H9 (cell line): ENCODE measurements at regions not wholly inside any gene's neighbourhood (a gene's known extent, or its start where the extent isn't known, plus 50 kb on each side); places are given as distances from the start of the nearest gene placed in this dataset.

Experiments
- DNase-seq: peaks from one replicate; pipeline ENCODE4 v3.0.0-alpha.2; 2017
- H2AFZ ChIP-seq: one replicate; pipeline ENCODE4 v1.6.1; 2013; ENCODE audit warnings: mild to moderate bottlenecking, low read length, control low read depth, moderate library complexity
- H2AK5ac ChIP-seq: 2 replicates; pipeline ENCODE4 v1.6.1; 2013; ENCODE audit warnings: low read length, control low read depth, mixed read lengths; ENCODE audit not compliant: insufficient read length
- H2BK120ac ChIP-seq: one replicate; pipeline ENCODE4 v1.6.1; 2013; ENCODE audit warnings: low read depth, mild to moderate bottlenecking, low read length, control low read depth, inconsistent platforms; ENCODE audit not compliant: poor library complexity, severe bottlenecking
- H2BK12ac ChIP-seq: 2 replicates; pipeline ENCODE4 v1.6.1; 2013; ENCODE audit warnings: low read length, control low read depth, mixed read lengths, low read depth; ENCODE audit not compliant: insufficient read length
- H2BK15ac ChIP-seq: 2 replicates; pipeline ENCODE4 v1.6.1; 2013; ENCODE audit warnings: low read depth, low read length, control low read depth
- H2BK20ac ChIP-seq: one replicate; pipeline ENCODE4 v1.6.1; 2013; ENCODE audit warnings: low read depth, mild to moderate bottlenecking, low read length, control low read depth, inconsistent platforms; ENCODE audit not compliant: poor library complexity, severe bottlenecking
- H2BK5ac ChIP-seq: 2 replicates; pipeline ENCODE4 v1.6.1; 2013; ENCODE audit warnings: low read length, control low read depth, mixed read lengths; ENCODE audit not compliant: insufficient read length
- H3K14ac ChIP-seq: 2 replicates; pipeline ENCODE4 v1.6.1; 2013; ENCODE audit warnings: low read length, control low read depth; ENCODE audit not compliant: insufficient read depth
- H3K18ac ChIP-seq: 2 replicates; pipeline ENCODE4 v1.6.1; 2013; ENCODE audit warnings: low read depth, mild to moderate bottlenecking, mixed read lengths, low read length, control low read depth; ENCODE audit not compliant: insufficient read length
- H3K23ac ChIP-seq: 2 replicates; pipeline ENCODE4 v1.6.1; 2013; ENCODE audit warnings: low read length, control low read depth, mixed read lengths, low read depth; ENCODE audit not compliant: insufficient read length
- H3K23me2 ChIP-seq: 2 replicates; pipeline ENCODE4 v1.6.1; 2013; ENCODE audit warnings: low read depth, mild to moderate bottlenecking, mixed read lengths, low read length, control low read depth; ENCODE audit not compliant: insufficient read length, poor library complexity, severe bottlenecking
- H3K27ac ChIP-seq: 2 replicates; pipeline ENCODE4 v1.5.1; 2013; ENCODE audit warnings: low read length, control low read depth, mixed read lengths, low read depth; ENCODE audit not compliant: insufficient read length
- H3K27me3 ChIP-seq: 2 replicates; pipeline ENCODE4 v1.6.1; 2013; ENCODE audit warnings: low read length, control low read depth, inconsistent platforms; ENCODE audit not compliant: insufficient read depth
- H3K4ac ChIP-seq: 2 replicates; pipeline ENCODE4 v1.6.1; 2013; ENCODE audit warnings: low read depth, mild to moderate bottlenecking, control low read depth, inconsistent platforms, low read length, moderate library complexity
- H3K4me1 ChIP-seq: 2 replicates; pipeline ENCODE4 v1.6.1; 2013; ENCODE audit warnings: low read length, control low read depth, inconsistent platforms; ENCODE audit not compliant: insufficient read depth
- H3K4me2 ChIP-seq: 2 replicates; pipeline ENCODE4 v1.6.1; 2013; ENCODE audit warnings: low read length, control low read depth, mixed read lengths; ENCODE audit not compliant: insufficient read length, insufficient read depth
- H3K56ac ChIP-seq: 2 replicates; pipeline ENCODE4 v1.6.1; 2013; ENCODE audit warnings: low read depth, mild to moderate bottlenecking, mixed read lengths, low read length, control low read depth; ENCODE audit not compliant: insufficient read length
- H3K79me1 ChIP-seq: 2 replicates; pipeline ENCODE4 v1.6.1; 2013; ENCODE audit warnings: low read depth, mild to moderate bottlenecking, moderate library complexity, low read length, control low read depth, inconsistent platforms; ENCODE audit not compliant: insufficient read depth, poor library complexity, severe bottlenecking
- H3K79me2 ChIP-seq: 2 replicates; pipeline ENCODE4 v1.6.1; 2013; ENCODE audit warnings: low read length, control low read depth, inconsistent platforms; ENCODE audit not compliant: insufficient read depth
- H3K9ac ChIP-seq: 2 replicates; pipeline ENCODE4 v1.6.1; 2013; ENCODE audit warnings: low read length, control low read depth, mixed read lengths; ENCODE audit not compliant: insufficient read length; ENCODE audit errors: extremely low read depth
- H3K9me3 ChIP-seq: one replicate; pipeline ENCODE4 v1.6.1; 2013; ENCODE audit warnings: low read depth, low read length, inconsistent platforms; ENCODE audit not compliant: control insufficient read depth
- H3T11ph ChIP-seq: one replicate; pipeline ENCODE4 v1.6.1; 2013; ENCODE audit warnings: mild to moderate bottlenecking, low read length, control low read depth, inconsistent platforms
- H4K20me1 ChIP-seq: one replicate; pipeline ENCODE4 v1.6.1; 2013; ENCODE audit not compliant: control insufficient read depth, insufficient read length, insufficient read depth
- H4K5ac ChIP-seq: 2 replicates; pipeline ENCODE4 v1.6.1; 2013; ENCODE audit warnings: low read depth, mild to moderate bottlenecking, mixed read lengths, low read length, control low read depth; ENCODE audit not compliant: insufficient read length
- H4K8ac ChIP-seq: replicated peaks from 2 replicates; pipeline ENCODE4 v1.6.1; 2013; ENCODE audit warnings: low read length, control low read depth, mixed read lengths, low read depth; ENCODE audit not compliant: insufficient read length
- H4K91ac ChIP-seq: 2 replicates; pipeline ENCODE4 v1.6.1; 2013; ENCODE audit warnings: low read depth, mild to moderate bottlenecking, moderate library complexity, mixed read lengths, low read length, control low read depth; ENCODE audit not compliant: insufficient read length
- H3K27ac Mint-ChIP-seq, 3 experiments: 2 replicates in 2 of 3; 3 replicates in 1 of 3; pipeline ENCODE4 v1.8.0; 2020 to 2021; ENCODE audit warnings: mixed read lengths in 3 of 3, mild to moderate bottlenecking in 1 of 3, moderate library complexity in 1 of 3
- H3K27me3 Mint-ChIP-seq: 2 replicates; pipeline ENCODE4 v1.8.0; 2021; ENCODE audit warnings: low read depth, mild to moderate bottlenecking, moderate library complexity, mixed read lengths
- H3K36me3 Mint-ChIP-seq, 3 experiments: 2 replicates in 2 of 3; 3 replicates in 1 of 3; pipeline ENCODE4 v1.8.0; 2020 to 2021; ENCODE audit warnings: low read depth in 3 of 3, mixed read lengths in 3 of 3; ENCODE audit not compliant: insufficient read depth in 1 of 3
- H3K4me1 Mint-ChIP-seq, 2 experiments: 2 replicates each; pipeline ENCODE4 v1.8.0; 2020; ENCODE audit warnings: mixed read lengths in 2 of 2
- H3K4me3 Mint-ChIP-seq, 2 experiments: 2 replicates in 1 of 2; 3 replicates in 1 of 2; pipeline ENCODE4 v1.8.0; 2020 to 2021; ENCODE audit warnings: mild to moderate bottlenecking in 2 of 2, mixed read lengths in 2 of 2, moderate library complexity in 1 of 2
- H3K9me3 Mint-ChIP-seq, 2 experiments: 2 replicates in 1 of 2; 3 replicates in 1 of 2; pipeline ENCODE4 v1.8.0; 2020; ENCODE audit warnings: mild to moderate bottlenecking in 2 of 2, mixed read lengths in 2 of 2, moderate library complexity in 1 of 2
- WGBS: extraction: QIAGEN DNeasy Blood & Tissue Kit; methylation state at CpG from one replicate; pipeline ENCODE4 v1.1.7; 2013; ENCODE audit warnings: missing lambda C conversion rate, low lambda C conversion rate, mixed read lengths; ENCODE audit not compliant: insufficient read length; ENCODE audit errors: extremely low coverage; 5-methylcytosine and 5-hydroxymethylcytosine counted together
- TF ChIP-seq, protein P1 (sequence below): fragments of 200-600 bp; sonication (generic); conservative IDR thresholded peaks from 3 replicates; pipeline ENCODE4 v1.8.0; 2021; ENCODE audit warnings: antibody characterized with exemption, mild to moderate bottlenecking

DNA sequence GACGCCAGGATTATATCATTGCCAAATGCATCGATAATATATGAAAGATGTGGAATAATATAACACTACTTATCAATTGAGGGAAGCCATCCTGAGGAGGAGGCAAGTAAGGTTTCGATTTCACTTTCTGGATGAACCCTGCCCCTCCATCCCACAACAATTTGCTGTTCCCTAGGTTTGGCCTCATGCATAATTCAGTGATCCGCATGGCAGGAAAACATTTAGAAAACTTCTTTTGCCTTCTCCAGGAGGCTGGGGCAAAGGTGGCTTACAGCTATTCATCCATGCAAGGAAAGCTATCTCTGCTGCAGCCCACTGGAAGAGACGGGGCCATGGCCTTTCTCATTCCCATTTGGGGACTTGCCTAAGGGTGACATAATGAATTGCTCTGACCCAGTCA is 489.4 kb upstream of the CADM1 start:
- Mint-ChIP-seq H3K4me1 (peaks cover 7 to 11% of the 10 kb centered on the region in 2 experiments), H3K9me3 (no peaks in the 10 kb centered on the region), H3K36me3 (no peaks in the 10 kb centered on the region; a peak in 1 of 7 replicates), H3K27ac (no peak overlapping the region), H3K4me3 (no peak overlapping the region), H3K27me3 (peaks cover 26% of the 10 kb centered on the region)
- TF ChIP-seq, protein P1, sequence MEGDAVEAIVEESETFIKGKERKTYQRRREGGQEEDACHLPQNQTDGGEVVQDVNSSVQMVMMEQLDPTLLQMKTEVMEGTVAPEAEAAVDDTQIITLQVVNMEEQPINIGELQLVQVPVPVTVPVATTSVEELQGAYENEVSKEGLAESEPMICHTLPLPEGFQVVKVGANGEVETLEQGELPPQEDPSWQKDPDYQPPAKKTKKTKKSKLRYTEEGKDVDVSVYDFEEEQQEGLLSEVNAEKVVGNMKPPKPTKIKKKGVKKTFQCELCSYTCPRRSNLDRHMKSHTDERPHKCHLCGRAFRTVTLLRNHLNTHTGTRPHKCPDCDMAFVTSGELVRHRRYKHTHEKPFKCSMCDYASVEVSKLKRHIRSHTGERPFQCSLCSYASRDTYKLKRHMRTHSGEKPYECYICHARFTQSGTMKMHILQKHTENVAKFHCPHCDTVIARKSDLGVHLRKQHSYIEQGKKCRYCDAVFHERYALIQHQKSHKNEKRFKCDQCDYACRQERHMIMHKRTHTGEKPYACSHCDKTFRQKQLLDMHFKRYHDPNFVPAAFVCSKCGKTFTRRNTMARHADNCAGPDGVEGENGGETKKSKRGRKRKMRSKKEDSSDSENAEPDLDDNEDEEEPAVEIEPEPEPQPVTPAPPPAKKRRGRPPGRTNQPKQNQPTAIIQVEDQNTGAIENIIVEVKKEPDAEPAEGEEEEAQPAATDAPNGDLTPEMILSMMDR, result no peak
- no peak for DNase-seq
- Histone ChIP-seq H3K27ac (no peak overlapping the region), H2BK12ac (no peak overlapping the region), H3K14ac (no peak overlapping the region), H4K20me1 (no peaks in the 10 kb centered on the region), H2AFZ (no peak overlapping the region), H4K91ac (no peak overlapping the region), H3K79me1 (no peaks in the 10 kb centered on the region), H3K79me2 (no peaks in the 10 kb centered on the region), H3K23ac (no peak overlapping the region), H3K27me3 (no peaks in the 10 kb centered on the region; the same call in 1 of the 2 replicates), H3K9me3 (no peaks in the 10 kb centered on the region), H2BK20ac (no peak overlapping the region), H4K8ac (no peak overlapping the region), H3T11ph (no peak overlapping the region), H3K56ac (no peak overlapping the region), H4K5ac (no peak overlapping the region), H2BK15ac (no peak overlapping the region), H3K9ac (no peak overlapping the region), H3K23me2 (no peaks in the 10 kb centered on the region), H3K4ac (no peak overlapping the region), H3K4me1 (no peaks in the 10 kb centered on the region), H2AK5ac (no peak overlapping the region), H2BK5ac (no peak overlapping the region), H2BK120ac (no peak overlapping the region), H3K18ac (no peak overlapping the region), H3K4me2 (no peak overlapping the region)
- WGBS, result no CpG with 5 or more reads among the region's 5 CpGs
